ENCODE measurements at regions not wholly inside any gene's neighbourhood (a gene's known extent, or its start where the extent isn't known, plus 50 kb on each side); places are given as distances from the start of the nearest gene placed in this dataset.

GRCh38 chr2:184004289-184004947, 593.9 kb upstream of the ZNF804A start:
- H3K4me1 ChIP-seq (ENCODE audit: control insufficient read depth in 3 of 3, insufficient read depth in 3 of 3, low read length in 3 of 3), result peaks cover 0 to 6% (median 0%) of the 10 kb centered on the region in 3 donors
- H3K27me3 ChIP-seq (ENCODE audit: control insufficient read depth in 3 of 3, insufficient read depth in 3 of 3, low read length in 3 of 3), result no peaks in the 10 kb centered on the region
- H3K9ac ChIP-seq (ENCODE audit: low read depth in 1 of 3, low read length in 3 of 3), result no peak overlapping the region
- no peak overlapping the region for H3K27ac ChIP-seq (ENCODE audit: low read depth, low read length)
- H3K36me3 ChIP-seq (ENCODE audit: control insufficient read depth in 3 of 3, insufficient read depth in 3 of 3, low read length in 3 of 3), result no peaks in the 10 kb centered on the region
- H3K4me3 ChIP-seq (ENCODE audit: low read length in 3 of 3), result no peak overlapping the region
- no peaks in the 10 kb centered on the region for H3K9me3 ChIP-seq (ENCODE audit: control insufficient read depth in 3 of 3, low read length in 3 of 3)

- H3K4me3 ChIP-seq (ENCODE audit: low read length in 3 of 3), result no peak overlapping the region
- no peak overlapping the region for H3K27ac ChIP-seq (ENCODE audit: low read depth, low read length)
- no peaks in the 10 kb centered on the region for H3K9me3 ChIP-seq (ENCODE audit: control insufficient read depth in 3 of 3, low read length in 3 of 3)
- no peaks in the 10 kb centered on the region for H3K27me3 ChIP-seq (ENCODE audit: control insufficient read depth in 3 of 3, insufficient read depth in 3 of 3, low read length in 3 of 3)
- no peak overlapping the region for H3K9ac ChIP-seq (ENCODE audit: low read depth in 1 of 3, low read length in 3 of 3)
- H3K36me3 ChIP-seq (ENCODE audit: control insufficient read depth in 3 of 3, insufficient read depth in 3 of 3, low read length in 3 of 3), result no peaks in the 10 kb centered on the region
- peaks cover 0 to 6% (median 0%) of the 10 kb centered on the region in 3 donors for H3K4me1 ChIP-seq (ENCODE audit: control insufficient read depth in 3 of 3, insufficient read depth in 3 of 3, low read length in 3 of 3)
These were observed 593.2 kb upstream of the ZNF804A start for GRCh38 chr2:184004948-184005672.

- no peaks in the 10 kb centered on the region for H3K9me3 ChIP-seq (ENCODE audit: control insufficient read depth in 3 of 3, low read length in 3 of 3)
- H3K36me3 ChIP-seq (ENCODE audit: control insufficient read depth in 3 of 3, insufficient read depth in 3 of 3, low read length in 3 of 3), result no peaks in the 10 kb centered on the region
- no peak overlapping the region for H3K4me3 ChIP-seq (ENCODE audit: low read length in 3 of 3)
- peaks cover 0 to 6% (median 0%) of the 10 kb centered on the region in 3 donors for H3K4me1 ChIP-seq (ENCODE audit: control insufficient read depth in 3 of 3, insufficient read depth in 3 of 3, low read length in 3 of 3)
- H3K27ac ChIP-seq (ENCODE audit: low read depth, low read length), result no peak overlapping the region
- no peaks in the 10 kb centered on the region for H3K27me3 ChIP-seq (ENCODE audit: control insufficient read depth in 3 of 3, insufficient read depth in 3 of 3, low read length in 3 of 3)
- H3K9ac ChIP-seq (ENCODE audit: low read depth in 1 of 3, low read length in 3 of 3), result no peak overlapping the region
These were observed 591.3 kb upstream of the ZNF804A start for GRCh38 chr2:184006998-184007397.

GRCh38 chr2:184026961-184027360, 571.4 kb upstream of the ZNF804A start:
- Histone ChIP-seq H3K36me3 (ENCODE audit: control insufficient read depth in 3 of 3, insufficient read depth in 3 of 3, low read length in 3 of 3) (no peaks in the 10 kb centered on the region), H3K27ac (ENCODE audit: low read depth, low read length) (no peak overlapping the region), H3K27me3 (ENCODE audit: control insufficient read depth in 3 of 3, insufficient read depth in 3 of 3, low read length in 3 of 3) (no peaks in the 10 kb centered on the region), H3K4me1 (ENCODE audit: control insufficient read depth in 3 of 3, insufficient read depth in 3 of 3, low read length in 3 of 3) (no peaks in the 10 kb centered on the region), H3K9ac (ENCODE audit: low read depth in 1 of 3, low read length in 3 of 3) (no peak overlapping the region), H3K4me3 (ENCODE audit: low read length in 3 of 3) (no peak overlapping the region), H3K9me3 (ENCODE audit: control insufficient read depth in 3 of 3, low read length in 3 of 3) (no peaks in the 10 kb centered on the region)

GRCh38 chr2:184030245-184030644, 568.1 kb upstream of the ZNF804A start:
- Histone ChIP-seq H3K27ac (ENCODE audit: low read depth, low read length) (no peak overlapping the region), H3K27me3 (ENCODE audit: control insufficient read depth in 3 of 3, insufficient read depth in 3 of 3, low read length in 3 of 3) (no peaks in the 10 kb centered on the region), H3K9ac (ENCODE audit: low read depth in 1 of 3, low read length in 3 of 3) (no peak overlapping the region), H3K4me3 (ENCODE audit: low read length in 3 of 3) (no peak overlapping the region), H3K4me1 (ENCODE audit: control insufficient read depth in 3 of 3, insufficient read depth in 3 of 3, low read length in 3 of 3) (no peaks in the 10 kb centered on the region), H3K9me3 (ENCODE audit: control insufficient read depth in 3 of 3, low read length in 3 of 3) (no peaks in the 10 kb centered on the region), H3K36me3 (ENCODE audit: control insufficient read depth in 3 of 3, insufficient read depth in 3 of 3, low read length in 3 of 3) (no peaks in the 10 kb centered on the region)

GRCh38 chr2:184030989-184031388, 567.3 kb upstream of the ZNF804A start:
- H3K36me3 ChIP-seq (ENCODE audit: control insufficient read depth in 3 of 3, insufficient read depth in 3 of 3, low read length in 3 of 3), result no peaks in the 10 kb centered on the region
- H3K27me3 ChIP-seq (ENCODE audit: control insufficient read depth in 3 of 3, insufficient read depth in 3 of 3, low read length in 3 of 3), result no peaks in the 10 kb centered on the region
- no peaks in the 10 kb centered on the region for H3K4me1 ChIP-seq (ENCODE audit: control insufficient read depth in 3 of 3, insufficient read depth in 3 of 3, low read length in 3 of 3)
- H3K27ac ChIP-seq (ENCODE audit: low read depth, low read length), result no peak overlapping the region
- H3K4me3 ChIP-seq (ENCODE audit: low read length in 3 of 3), result no peak overlapping the region
- H3K9me3 ChIP-seq (ENCODE audit: control insufficient read depth in 3 of 3, low read length in 3 of 3), result no peaks in the 10 kb centered on the region
- no peak overlapping the region for H3K9ac ChIP-seq (ENCODE audit: low read depth in 1 of 3, low read length in 3 of 3)

GRCh38 chr2:184031402-184032147, 566.8 kb upstream of the ZNF804A start:
- no peaks in the 10 kb centered on the region for H3K9me3 ChIP-seq (ENCODE audit: control insufficient read depth in 3 of 3, low read length in 3 of 3)
- H3K4me1 ChIP-seq (ENCODE audit: control insufficient read depth in 3 of 3, insufficient read depth in 3 of 3, low read length in 3 of 3), result no peaks in the 10 kb centered on the region
- no peak overlapping the region for H3K27ac ChIP-seq (ENCODE audit: low read depth, low read length)
- H3K4me3 ChIP-seq (ENCODE audit: low read length in 3 of 3), result no peak overlapping the region
- no peaks in the 10 kb centered on the region for H3K36me3 ChIP-seq (ENCODE audit: control insufficient read depth in 3 of 3, insufficient read depth in 3 of 3, low read length in 3 of 3)
- no peaks in the 10 kb centered on the region for H3K27me3 ChIP-seq (ENCODE audit: control insufficient read depth in 3 of 3, insufficient read depth in 3 of 3, low read length in 3 of 3)
- H3K9ac ChIP-seq (ENCODE audit: low read depth in 1 of 3, low read length in 3 of 3), result no peak overlapping the region

GRCh38 chr2:184032983-184033382, 565.3 kb upstream of the ZNF804A start:
- no peak overlapping the region for H3K9ac ChIP-seq (ENCODE audit: low read depth in 1 of 3, low read length in 3 of 3)
- no peak overlapping the region for H3K27ac ChIP-seq (ENCODE audit: low read depth, low read length)
- no peaks in the 10 kb centered on the region for H3K27me3 ChIP-seq (ENCODE audit: control insufficient read depth in 3 of 3, insufficient read depth in 3 of 3, low read length in 3 of 3)
- H3K9me3 ChIP-seq (ENCODE audit: control insufficient read depth in 3 of 3, low read length in 3 of 3), result no peaks in the 10 kb centered on the region
- no peaks in the 10 kb centered on the region for H3K36me3 ChIP-seq (ENCODE audit: control insufficient read depth in 3 of 3, insufficient read depth in 3 of 3, low read length in 3 of 3)
- H3K4me1 ChIP-seq (ENCODE audit: control insufficient read depth in 3 of 3, insufficient read depth in 3 of 3, low read length in 3 of 3), result no peaks in the 10 kb centered on the region
- H3K4me3 ChIP-seq (ENCODE audit: low read length in 3 of 3), result no peak overlapping the region

- H3K27me3 ChIP-seq (ENCODE audit: control insufficient read depth in 3 of 3, insufficient read depth in 3 of 3, low read length in 3 of 3), result no peaks in the 10 kb centered on the region
- H3K27ac ChIP-seq (ENCODE audit: low read depth, low read length), result no peak overlapping the region
- H3K9me3 ChIP-seq (ENCODE audit: control insufficient read depth in 3 of 3, low read length in 3 of 3), result no peaks in the 10 kb centered on the region
- no peaks in the 10 kb centered on the region for H3K36me3 ChIP-seq (ENCODE audit: control insufficient read depth in 3 of 3, insufficient read depth in 3 of 3, low read length in 3 of 3)
- no peaks in the 10 kb centered on the region for H3K4me1 ChIP-seq (ENCODE audit: control insufficient read depth in 3 of 3, insufficient read depth in 3 of 3, low read length in 3 of 3)
- H3K4me3 ChIP-seq (ENCODE audit: low read length in 3 of 3), result no peak overlapping the region
- H3K9ac ChIP-seq (ENCODE audit: low read depth in 1 of 3, low read length in 3 of 3), result no peak overlapping the region
These were observed 561.1 kb upstream of the ZNF804A start for GRCh38 chr2:184037273-184037672.

GRCh38 chr2:184039493-184039892, 558.8 kb upstream of the ZNF804A start:
- Histone ChIP-seq H3K9me3 (ENCODE audit: control insufficient read depth in 3 of 3, low read length in 3 of 3) (no peaks in the 10 kb centered on the region), H3K27me3 (ENCODE audit: control insufficient read depth in 3 of 3, insufficient read depth in 3 of 3, low read length in 3 of 3) (no peaks in the 10 kb centered on the region), H3K4me3 (ENCODE audit: low read length in 3 of 3) (no peak overlapping the region), H3K4me1 (ENCODE audit: control insufficient read depth in 3 of 3, insufficient read depth in 3 of 3, low read length in 3 of 3) (no peaks in the 10 kb centered on the region), H3K36me3 (ENCODE audit: control insufficient read depth in 3 of 3, insufficient read depth in 3 of 3, low read length in 3 of 3) (no peaks in the 10 kb centered on the region), H3K9ac (ENCODE audit: low read depth in 1 of 3, low read length in 3 of 3) (no peak overlapping the region), H3K27ac (ENCODE audit: low read depth, low read length) (no peak overlapping the region)
